ENCODE measurements at regions not wholly inside any gene's neighbourhood (a gene's known extent, or its start where the extent isn't known, plus 50 kb on each side); places are given as distances from the start of the nearest gene placed in this dataset.

GRCh38 chr22:27499121-27499520 is 302.4 kb downstream of the MN1 start:
- no peak for TF ChIP-seq CTCF (IDR thresholded peaks at IDR 0.05; ENCODE audit: insufficient read depth, low read depth, low read length)
- no peak for TF ChIP-seq EZH2 (IDR thresholded peaks at IDR 0.05; ENCODE audit: insufficient read depth, low read length)

Measured in astrocyte (in vitro differentiated cells and primary cell).